ENCODE measurements at regions not wholly inside any gene's neighbourhood (a gene's known extent, or its start where the extent isn't known, plus 50 kb on each side); places are given as distances from the start of the nearest gene placed in this dataset.

DNA sequence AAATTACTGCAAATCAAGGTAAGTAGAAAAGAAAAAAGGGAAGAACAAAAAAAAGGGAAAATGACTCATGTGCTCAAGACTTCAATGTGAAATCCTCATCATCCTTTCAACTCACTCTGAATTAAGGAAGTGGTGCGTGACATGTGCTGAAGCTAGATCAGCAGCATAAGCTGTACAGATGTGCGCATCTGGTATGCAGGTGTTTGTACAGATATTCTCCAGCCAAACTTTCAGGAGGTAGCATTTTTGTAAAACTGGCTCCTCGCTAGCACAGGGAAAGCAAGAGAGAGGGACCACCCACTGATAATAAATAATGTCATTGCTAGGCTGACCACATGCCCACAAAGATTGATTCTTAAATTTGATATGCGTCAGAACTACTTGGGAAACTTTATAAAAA, 253.9 kb upstream of the RGMB start:
- ATAC-seq (no peak), DNase-seq (ENCODE audit: low read depth, low spot score) (no peak)
- no peak overlapping the region for H3K27ac ChIP-seq (ENCODE audit: low read length)
- CTCF ChIA-PET: no interaction called here
- POLR2A ChIA-PET: no interaction called here
- no peaks in the 10 kb centered on the region for H3K4me1 ChIP-seq (ENCODE audit: control insufficient read depth, insufficient read depth, low read length)
- H3K9me3 ChIP-seq (ENCODE audit: control insufficient read depth, insufficient read depth, low read depth, low read length): no peaks in the 10 kb centered on the region
- intact Hi-C loops (cut with micrococcal nuclease; ENCODE audit: unreplicated experiment) (no loop called here), in situ Hi-C loops (cut with HindIII; ENCODE audit: low pct_unique_long_range_greater_than_20kb, low sequenced_read_pairs) (no loop called here)
- BruUV-seq (replicated peaks): no TSS peak
- TF ChIP-seq TCF7L2 (IDR thresholded peaks at IDR 0.05; ENCODE audit: low read depth, low read length) (no peak), POLR2AphosphoS5 (IDR thresholded peaks at IDR 0.05; ENCODE audit: low read depth, low read length) (no peak), SIN3A (IDR thresholded peaks at IDR 0.05; ENCODE audit: borderline replicate concordance, insufficient read depth, low read depth, low read length) (no peak)
- TF ChIP-seq, protein P1, sequence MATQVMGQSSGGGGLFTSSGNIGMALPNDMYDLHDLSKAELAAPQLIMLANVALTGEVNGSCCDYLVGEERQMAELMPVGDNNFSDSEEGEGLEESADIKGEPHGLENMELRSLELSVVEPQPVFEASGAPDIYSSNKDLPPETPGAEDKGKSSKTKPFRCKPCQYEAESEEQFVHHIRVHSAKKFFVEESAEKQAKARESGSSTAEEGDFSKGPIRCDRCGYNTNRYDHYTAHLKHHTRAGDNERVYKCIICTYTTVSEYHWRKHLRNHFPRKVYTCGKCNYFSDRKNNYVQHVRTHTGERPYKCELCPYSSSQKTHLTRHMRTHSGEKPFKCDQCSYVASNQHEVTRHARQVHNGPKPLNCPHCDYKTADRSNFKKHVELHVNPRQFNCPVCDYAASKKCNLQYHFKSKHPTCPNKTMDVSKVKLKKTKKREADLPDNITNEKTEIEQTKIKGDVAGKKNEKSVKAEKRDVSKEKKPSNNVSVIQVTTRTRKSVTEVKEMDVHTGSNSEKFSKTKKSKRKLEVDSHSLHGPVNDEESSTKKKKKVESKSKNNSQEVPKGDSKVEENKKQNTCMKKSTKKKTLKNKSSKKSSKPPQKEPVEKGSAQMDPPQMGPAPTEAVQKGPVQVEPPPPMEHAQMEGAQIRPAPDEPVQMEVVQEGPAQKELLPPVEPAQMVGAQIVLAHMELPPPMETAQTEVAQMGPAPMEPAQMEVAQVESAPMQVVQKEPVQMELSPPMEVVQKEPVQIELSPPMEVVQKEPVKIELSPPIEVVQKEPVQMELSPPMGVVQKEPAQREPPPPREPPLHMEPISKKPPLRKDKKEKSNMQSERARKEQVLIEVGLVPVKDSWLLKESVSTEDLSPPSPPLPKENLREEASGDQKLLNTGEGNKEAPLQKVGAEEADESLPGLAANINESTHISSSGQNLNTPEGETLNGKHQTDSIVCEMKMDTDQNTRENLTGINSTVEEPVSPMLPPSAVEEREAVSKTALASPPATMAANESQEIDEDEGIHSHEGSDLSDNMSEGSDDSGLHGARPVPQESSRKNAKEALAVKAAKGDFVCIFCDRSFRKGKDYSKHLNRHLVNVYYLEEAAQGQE (IDR thresholded peaks at IDR 0.05; ENCODE audit: insufficient read depth in 1 of 2, low read depth in 2 of 2, low read length in 1 of 2): no peak
- TF ChIP-seq, protein P2, sequence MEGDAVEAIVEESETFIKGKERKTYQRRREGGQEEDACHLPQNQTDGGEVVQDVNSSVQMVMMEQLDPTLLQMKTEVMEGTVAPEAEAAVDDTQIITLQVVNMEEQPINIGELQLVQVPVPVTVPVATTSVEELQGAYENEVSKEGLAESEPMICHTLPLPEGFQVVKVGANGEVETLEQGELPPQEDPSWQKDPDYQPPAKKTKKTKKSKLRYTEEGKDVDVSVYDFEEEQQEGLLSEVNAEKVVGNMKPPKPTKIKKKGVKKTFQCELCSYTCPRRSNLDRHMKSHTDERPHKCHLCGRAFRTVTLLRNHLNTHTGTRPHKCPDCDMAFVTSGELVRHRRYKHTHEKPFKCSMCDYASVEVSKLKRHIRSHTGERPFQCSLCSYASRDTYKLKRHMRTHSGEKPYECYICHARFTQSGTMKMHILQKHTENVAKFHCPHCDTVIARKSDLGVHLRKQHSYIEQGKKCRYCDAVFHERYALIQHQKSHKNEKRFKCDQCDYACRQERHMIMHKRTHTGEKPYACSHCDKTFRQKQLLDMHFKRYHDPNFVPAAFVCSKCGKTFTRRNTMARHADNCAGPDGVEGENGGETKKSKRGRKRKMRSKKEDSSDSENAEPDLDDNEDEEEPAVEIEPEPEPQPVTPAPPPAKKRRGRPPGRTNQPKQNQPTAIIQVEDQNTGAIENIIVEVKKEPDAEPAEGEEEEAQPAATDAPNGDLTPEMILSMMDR (IDR thresholded peaks at IDR 0.05): no peak
- no peaks in the 10 kb centered on the region for H3K27me3 ChIP-seq (ENCODE audit: control insufficient read depth, insufficient read depth, low read length)
- H3K36me3 ChIP-seq (ENCODE audit: control insufficient read depth, insufficient read depth, low read length): no peaks in the 10 kb centered on the region
- no peak overlapping the region for H3K4me3 ChIP-seq (ENCODE audit: low read depth in 2 of 2, low read length in 2 of 2)

DNA sequence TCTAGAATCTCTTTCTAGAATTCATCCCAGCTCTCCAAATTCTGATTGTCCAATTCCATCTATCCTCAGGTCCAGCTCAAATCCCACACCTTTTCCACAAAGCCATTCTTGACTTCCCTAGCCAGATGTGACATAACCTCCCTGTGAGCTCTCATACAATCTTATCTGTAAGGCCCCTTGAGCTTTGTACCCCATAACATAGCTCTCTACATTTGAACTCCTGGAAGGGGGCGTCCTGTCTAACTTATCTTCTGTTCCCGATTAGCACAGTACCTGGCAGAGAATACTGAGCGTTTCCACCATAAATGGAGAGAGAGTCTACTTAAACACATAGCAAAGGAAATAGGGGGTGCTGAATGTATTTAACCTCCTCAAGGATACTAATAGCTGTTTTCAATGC, 251.6 kb upstream of the RGMB start:
- no peaks in the 10 kb centered on the region for H3K36me3 ChIP-seq (ENCODE audit: control insufficient read depth, insufficient read depth, low read length)
- ChIA-PET CTCF (no interaction called here), POLR2A (no interaction called here)
- ATAC-seq: no peak
- no peaks in the 10 kb centered on the region for H3K9me3 ChIP-seq (ENCODE audit: control insufficient read depth, insufficient read depth, low read depth, low read length)
- TF ChIP-seq, protein P1 (IDR thresholded peaks at IDR 0.05; ENCODE audit: insufficient read depth in 1 of 2, low read depth in 2 of 2, low read length in 1 of 2): no peak
- TF ChIP-seq, protein P2 (IDR thresholded peaks at IDR 0.05): no peak
- TF ChIP-seq POLR2AphosphoS5 (IDR thresholded peaks at IDR 0.05; ENCODE audit: low read depth, low read length) (no peak), SIN3A (IDR thresholded peaks at IDR 0.05; ENCODE audit: borderline replicate concordance, insufficient read depth, low read depth, low read length) (no peak), TCF7L2 (IDR thresholded peaks at IDR 0.05; ENCODE audit: low read depth, low read length) (no peak)
- H3K4me1 ChIP-seq (ENCODE audit: control insufficient read depth, insufficient read depth, low read length): no peaks in the 10 kb centered on the region
- no peak overlapping the region for H3K4me3 ChIP-seq (ENCODE audit: low read depth in 2 of 2, low read length in 2 of 2)
- no TSS peak for BruUV-seq (replicated peaks)
- DNase-seq (ENCODE audit: low read depth, low spot score): no peak
- intact Hi-C loops (cut with micrococcal nuclease; ENCODE audit: unreplicated experiment): no loop called here
- in situ Hi-C loops (cut with HindIII; ENCODE audit: low pct_unique_long_range_greater_than_20kb, low sequenced_read_pairs): no loop called here
- H3K27ac ChIP-seq (ENCODE audit: low read length): no peak overlapping the region
- no peaks in the 10 kb centered on the region for H3K27me3 ChIP-seq (ENCODE audit: control insufficient read depth, insufficient read depth, low read length)
